NCI-H82 treated with DMSO at 0.1 percent for 48 hours (cell line): ENCODE measurements at regions not wholly inside any gene's neighbourhood (a gene's known extent, or its start where the extent isn't known, plus 50 kb on each side); places are given as distances from the start of the nearest gene placed in this dataset.

Source experiments
- DNase-seq: peaks from one replicate; lab custom pipeline; 2025; ENCODE audit not compliant: unreplicated experiment; lab: John Stamatoyannopoulos, UW

GRCh38 chr1:83689921-83690868 is 308.7 kb downstream of the TTLL7 start:
- no peak for DNase-seq

- DNase-seq = no peak
These were observed 316.8 kb downstream of the TTLL7 start for GRCh38 chr1:83682132-83682531.

- no peak for DNase-seq
These were observed 322.8 kb downstream of the TTLL7 start for GRCh38 chr1:83676106-83676505.

- no peak for DNase-seq
These were observed 325.6 kb downstream of the TTLL7 start for GRCh38 chr1:83673312-83673711.

- no peak for DNase-seq
These were observed 327.3 kb downstream of the TTLL7 start for GRCh38 chr1:83671586-83671985.

- DNase-seq = no peak
These were observed 327.9 kb downstream of the TTLL7 start for GRCh38 chr1:83670909-83671565.

- no peak for DNase-seq
These were observed 357.0 kb downstream of the TTLL7 start for GRCh38 chr1:83641796-83642443.

GRCh38 chr1:83641206-83641658 is 357.7 kb downstream of the TTLL7 start:
- no peak for DNase-seq

GRCh38 chr1:83639785-83640184 is 359.1 kb downstream of the TTLL7 start:
- no peak for DNase-seq

GRCh38 chr1:83637586-83637985 is 361.3 kb downstream of the TTLL7 start:
- no peak for DNase-seq

GRCh38 chr1:83637009-83637408 is 361.9 kb downstream of the TTLL7 start:
- DNase-seq = no peak

- no peak for DNase-seq
These were observed 366.0 kb downstream of the TTLL7 start for GRCh38 chr1:83632906-83633305.

- DNase-seq = no peak
These were observed 367.1 kb downstream of the TTLL7 start for GRCh38 chr1:83631851-83632250.

- no peak for DNase-seq
These were observed 371.9 kb downstream of the TTLL7 start for GRCh38 chr1:83627045-83627444.

- no peak for DNase-seq
These were observed 372.3 kb downstream of the TTLL7 start for GRCh38 chr1:83626603-83627002.

- DNase-seq = no peak
These were observed 373.3 kb downstream of the TTLL7 start for GRCh38 chr1:83625646-83626045.

- no peak for DNase-seq
These were observed 378.9 kb downstream of the TTLL7 start for GRCh38 chr1:83620016-83620415.

- DNase-seq = peak; percentile 28
These were observed 379.6 kb downstream of the TTLL7 start for GRCh38 chr1:83619170-83619896.

- DNase-seq = no peak
These were observed 381.0 kb downstream of the TTLL7 start for GRCh38 chr1:83617883-83618282.

- no peak for DNase-seq
These were observed 383.6 kb downstream of the TTLL7 start for GRCh38 chr1:83615370-83615769.

- no peak for DNase-seq
These were observed 392.4 kb downstream of the TTLL7 start for GRCh38 chr1:83606416-83606955.
